ENCODE measurements at regions not wholly inside any gene's neighbourhood (a gene's known extent, or its start where the extent isn't known, plus 50 kb on each side); places are given as distances from the start of the nearest gene placed in this dataset.

- TF ChIP-seq TAF1 (conservative IDR thresholded peaks at IDR 0.05), result no peak
- no peak for TF ChIP-seq HNF4G (IDR thresholded peaks at IDR 0.05)
- no peak for DNase-seq (ENCODE audit: low spot score)
- Histone ChIP-seq H3K27ac (ENCODE audit: low read depth in 1 of 2, low read length in 2 of 2) (no peak overlapping the region), H3K4me3 (ENCODE audit: low read depth in 1 of 3, low read length in 3 of 3) (no peak overlapping the region), H3K27me3 (ENCODE audit: control insufficient read depth in 4 of 4, insufficient read depth in 4 of 4, low read length in 3 of 4) (no peaks in the 10 kb centered on the region), H3K9ac (ENCODE audit: low read depth in 1 of 2, low read length in 2 of 2) (no peak overlapping the region), H3K9me3 (ENCODE audit: control insufficient read depth in 4 of 4, low read length in 3 of 4) (no peaks in the 10 kb centered on the region), H3K36me3 (ENCODE audit: control insufficient read depth in 4 of 4, insufficient read depth in 3 of 4, low read depth in 1 of 4, low read length in 3 of 4) (no peaks in the 10 kb centered on the region), H3K4me1 (ENCODE audit: control insufficient read depth in 4 of 4, insufficient read depth in 4 of 4, low read length in 3 of 4) (no peaks in the 10 kb centered on the region)
- WGBS, result 33% methylated on average over 1 of the region's 1 CpG
These were observed 723.8 kb upstream of the EDIL3 start for GRCh38 chr5:85108471-85108870.

GRCh38 chr5:85109616-85110015, 724.9 kb upstream of the EDIL3 start:
- Histone ChIP-seq H3K27me3 (ENCODE audit: control insufficient read depth in 4 of 4, insufficient read depth in 4 of 4, low read length in 3 of 4) (no peaks in the 10 kb centered on the region), H3K36me3 (ENCODE audit: control insufficient read depth in 4 of 4, insufficient read depth in 3 of 4, low read depth in 1 of 4, low read length in 3 of 4) (no peaks in the 10 kb centered on the region), H3K9me3 (ENCODE audit: control insufficient read depth in 4 of 4, low read length in 3 of 4) (no peaks in the 10 kb centered on the region), H3K4me1 (ENCODE audit: control insufficient read depth in 4 of 4, insufficient read depth in 4 of 4, low read length in 3 of 4) (no peaks in the 10 kb centered on the region), H3K4me3 (ENCODE audit: low read depth in 1 of 3, low read length in 3 of 3) (no peak overlapping the region), H3K27ac (ENCODE audit: low read depth in 1 of 2, low read length in 2 of 2) (no peak overlapping the region), H3K9ac (ENCODE audit: low read depth in 1 of 2, low read length in 2 of 2) (no peak overlapping the region)
- TF ChIP-seq RAD21 (IDR thresholded peaks at IDR 0.05) (no peak), YY1 (IDR thresholded peaks at IDR 0.05) (no peak), TAF1 (conservative IDR thresholded peaks at IDR 0.05) (no peak), JUND (IDR thresholded peaks at IDR 0.05) (no peak), FOXA1 (IDR thresholded peaks at IDR 0.05) (no peak), RXRA (IDR thresholded peaks at IDR 0.05) (no peak), GABPA (IDR thresholded peaks at IDR 0.05 in 1 of 2, conservative IDR thresholded peaks at IDR 0.05 in 1 of 2) (no peak), EGR1 (IDR thresholded peaks at IDR 0.05; ENCODE audit: low read depth in 2 of 2) (no peak), ZBTB33 (IDR thresholded peaks at IDR 0.05) (no peak), ATF3 (IDR thresholded peaks at IDR 0.05) (no peak)
- TF ChIP-seq, protein P1, sequence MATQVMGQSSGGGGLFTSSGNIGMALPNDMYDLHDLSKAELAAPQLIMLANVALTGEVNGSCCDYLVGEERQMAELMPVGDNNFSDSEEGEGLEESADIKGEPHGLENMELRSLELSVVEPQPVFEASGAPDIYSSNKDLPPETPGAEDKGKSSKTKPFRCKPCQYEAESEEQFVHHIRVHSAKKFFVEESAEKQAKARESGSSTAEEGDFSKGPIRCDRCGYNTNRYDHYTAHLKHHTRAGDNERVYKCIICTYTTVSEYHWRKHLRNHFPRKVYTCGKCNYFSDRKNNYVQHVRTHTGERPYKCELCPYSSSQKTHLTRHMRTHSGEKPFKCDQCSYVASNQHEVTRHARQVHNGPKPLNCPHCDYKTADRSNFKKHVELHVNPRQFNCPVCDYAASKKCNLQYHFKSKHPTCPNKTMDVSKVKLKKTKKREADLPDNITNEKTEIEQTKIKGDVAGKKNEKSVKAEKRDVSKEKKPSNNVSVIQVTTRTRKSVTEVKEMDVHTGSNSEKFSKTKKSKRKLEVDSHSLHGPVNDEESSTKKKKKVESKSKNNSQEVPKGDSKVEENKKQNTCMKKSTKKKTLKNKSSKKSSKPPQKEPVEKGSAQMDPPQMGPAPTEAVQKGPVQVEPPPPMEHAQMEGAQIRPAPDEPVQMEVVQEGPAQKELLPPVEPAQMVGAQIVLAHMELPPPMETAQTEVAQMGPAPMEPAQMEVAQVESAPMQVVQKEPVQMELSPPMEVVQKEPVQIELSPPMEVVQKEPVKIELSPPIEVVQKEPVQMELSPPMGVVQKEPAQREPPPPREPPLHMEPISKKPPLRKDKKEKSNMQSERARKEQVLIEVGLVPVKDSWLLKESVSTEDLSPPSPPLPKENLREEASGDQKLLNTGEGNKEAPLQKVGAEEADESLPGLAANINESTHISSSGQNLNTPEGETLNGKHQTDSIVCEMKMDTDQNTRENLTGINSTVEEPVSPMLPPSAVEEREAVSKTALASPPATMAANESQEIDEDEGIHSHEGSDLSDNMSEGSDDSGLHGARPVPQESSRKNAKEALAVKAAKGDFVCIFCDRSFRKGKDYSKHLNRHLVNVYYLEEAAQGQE (IDR thresholded peaks at IDR 0.05), result no peak
- TF ChIP-seq, protein P2, sequence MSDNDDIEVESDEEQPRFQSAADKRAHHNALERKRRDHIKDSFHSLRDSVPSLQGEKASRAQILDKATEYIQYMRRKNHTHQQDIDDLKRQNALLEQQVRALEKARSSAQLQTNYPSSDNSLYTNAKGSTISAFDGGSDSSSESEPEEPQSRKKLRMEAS (IDR thresholded peaks at IDR 0.05), result no peak
- 87% methylated on average over 1 of the region's 1 CpG for WGBS
- DNase-seq (ENCODE audit: low spot score), result no peak

DNA sequence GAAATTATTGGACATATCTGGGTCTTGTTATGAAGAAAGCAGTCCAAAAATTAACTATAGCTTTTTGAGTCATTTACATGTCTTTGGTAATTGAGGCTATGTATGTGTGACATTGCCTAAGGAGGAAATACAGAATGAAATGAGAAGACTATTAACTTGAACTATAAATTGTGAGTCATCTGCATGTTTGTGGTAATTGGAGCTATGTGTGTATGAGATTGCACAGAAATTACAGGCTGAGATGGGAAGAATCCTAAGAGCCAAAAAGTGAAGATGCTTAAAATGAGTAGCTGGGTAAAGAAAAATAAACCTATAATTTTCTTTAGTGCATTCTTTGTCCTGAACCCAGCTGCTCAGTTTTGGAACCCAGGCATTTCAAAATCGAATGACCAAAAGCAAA, 747.6 kb upstream of the EDIL3 start:
- Histone ChIP-seq H3K4me1 (ENCODE audit: control insufficient read depth in 4 of 4, insufficient read depth in 4 of 4, low read length in 3 of 4) (no peaks in the 10 kb centered on the region), H3K9ac (ENCODE audit: low read depth in 1 of 2, low read length in 2 of 2) (no peak overlapping the region), H3K27me3 (ENCODE audit: control insufficient read depth in 4 of 4, insufficient read depth in 4 of 4, low read length in 3 of 4) (no peaks in the 10 kb centered on the region), H3K36me3 (ENCODE audit: control insufficient read depth in 4 of 4, insufficient read depth in 3 of 4, low read depth in 1 of 4, low read length in 3 of 4) (no peaks in the 10 kb centered on the region), H3K9me3 (ENCODE audit: control insufficient read depth in 4 of 4, low read length in 3 of 4) (no peaks in the 10 kb centered on the region), H3K27ac (ENCODE audit: low read depth in 1 of 2, low read length in 2 of 2) (no peak overlapping the region), H3K4me3 (ENCODE audit: low read depth in 1 of 3, low read length in 3 of 3) (no peak overlapping the region)
- TF ChIP-seq, protein P2 (IDR thresholded peaks at IDR 0.05), result no peak
- TF ChIP-seq YY1 (IDR thresholded peaks at IDR 0.05) (no peak), RXRA (IDR thresholded peaks at IDR 0.05) (no peak), EGR1 (IDR thresholded peaks at IDR 0.05; ENCODE audit: low read depth in 2 of 2) (no peak), NR2F2 (IDR thresholded peaks at IDR 0.05) (no peak), FOXA1 (IDR thresholded peaks at IDR 0.05) (no peak), HNF4G (IDR thresholded peaks at IDR 0.05) (no peak), JUND (IDR thresholded peaks at IDR 0.05) (no peak), GABPA (IDR thresholded peaks at IDR 0.05 in 1 of 2, conservative IDR thresholded peaks at IDR 0.05 in 1 of 2) (no peak), TAF1 (conservative IDR thresholded peaks at IDR 0.05) (no peak), FOXA2 (IDR thresholded peaks at IDR 0.05) (no peak), HNF4A (conservative IDR thresholded peaks at IDR 0.05) (no peak), SP1 (IDR thresholded peaks at IDR 0.05) (no peak), RAD21 (IDR thresholded peaks at IDR 0.05) (no peak)
- no peak for DNase-seq (ENCODE audit: low spot score)
- WGBS, result 66% methylated on average over 1 of the region's 1 CpG

Data from liver (tissue), 7 donors.